Upper lobe of left lung (tissue), 4 donors: ENCODE measurements at regions not wholly inside any gene's neighbourhood (a gene's known extent, or its start where the extent isn't known, plus 50 kb on each side); places are given as distances from the start of the nearest gene placed in this dataset.

Experiments used
- POLR2A ChIP-seq, 4 donors: fragments of 450-650 bp; IDR thresholded peaks; one replicate each; pipeline ENCODE4 v1.5.1; 2016 to 2017; ENCODE audit warnings: antibody characterized with exemption in 4 of 4, mild to moderate bottlenecking in 2 of 4
- TF ChIP-seq, protein P1 (sequence below), 6 experiments: fragments of 450-650 bp in 4 of 6; fragments of 200-600 bp in 2 of 6; sonication (generic) in 2 of 6; IDR thresholded peaks; one replicate each; pipeline ENCODE4 v1.5.1; 2016 to 2019; ENCODE audit warnings: antibody characterized with exemption in 6 of 6

DNA sequence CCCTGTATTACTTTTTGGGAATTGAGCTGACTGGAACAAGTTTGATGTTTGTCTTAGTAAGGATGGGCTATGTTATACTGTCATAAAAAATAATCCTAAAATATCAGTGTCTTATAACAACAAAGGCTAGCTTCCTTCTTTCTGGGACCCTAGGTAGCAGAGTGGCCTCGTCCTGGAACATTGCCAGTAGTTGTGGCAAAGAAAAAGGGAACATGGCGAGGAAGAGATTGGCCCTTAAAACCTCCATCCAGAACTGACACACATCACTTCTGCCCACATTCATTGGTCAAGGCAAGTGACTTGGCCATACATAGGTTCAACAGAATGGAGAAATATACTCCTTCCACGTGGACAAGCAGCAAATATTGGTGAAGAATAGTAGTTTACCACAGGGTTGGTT is 287.9 kb downstream of the PPP1R2C start:
- TF ChIP-seq, protein P1, sequence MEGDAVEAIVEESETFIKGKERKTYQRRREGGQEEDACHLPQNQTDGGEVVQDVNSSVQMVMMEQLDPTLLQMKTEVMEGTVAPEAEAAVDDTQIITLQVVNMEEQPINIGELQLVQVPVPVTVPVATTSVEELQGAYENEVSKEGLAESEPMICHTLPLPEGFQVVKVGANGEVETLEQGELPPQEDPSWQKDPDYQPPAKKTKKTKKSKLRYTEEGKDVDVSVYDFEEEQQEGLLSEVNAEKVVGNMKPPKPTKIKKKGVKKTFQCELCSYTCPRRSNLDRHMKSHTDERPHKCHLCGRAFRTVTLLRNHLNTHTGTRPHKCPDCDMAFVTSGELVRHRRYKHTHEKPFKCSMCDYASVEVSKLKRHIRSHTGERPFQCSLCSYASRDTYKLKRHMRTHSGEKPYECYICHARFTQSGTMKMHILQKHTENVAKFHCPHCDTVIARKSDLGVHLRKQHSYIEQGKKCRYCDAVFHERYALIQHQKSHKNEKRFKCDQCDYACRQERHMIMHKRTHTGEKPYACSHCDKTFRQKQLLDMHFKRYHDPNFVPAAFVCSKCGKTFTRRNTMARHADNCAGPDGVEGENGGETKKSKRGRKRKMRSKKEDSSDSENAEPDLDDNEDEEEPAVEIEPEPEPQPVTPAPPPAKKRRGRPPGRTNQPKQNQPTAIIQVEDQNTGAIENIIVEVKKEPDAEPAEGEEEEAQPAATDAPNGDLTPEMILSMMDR (IDR thresholded peaks at IDR 0.05), result no peak
- no peak for TF ChIP-seq POLR2A (IDR thresholded peaks at IDR 0.05)
